Spleen (tissue), 11 donors: ENCODE measurements at regions not wholly inside any gene's neighbourhood (a gene's known extent, or its start where the extent isn't known, plus 50 kb on each side); places are given as distances from the start of the nearest gene placed in this dataset.

Experiments
- DNase-seq: peaks from one replicate; pipeline ENCODE4 v3.0.0-alpha.2; 2020
- H3K27ac ChIP-seq, 8 donors: fragments of 200-600 bp; sonication (generic) in 7 of 8; 1 replicate in 4 of 8; 2 replicates in 4 of 8; pipeline versions ENCODE4 v1.5.0 to v1.8.0; 2016 to 2021; ENCODE audit warnings: inconsistent platforms in 4 of 8, mild to moderate bottlenecking in 4 of 8, moderate library complexity in 1 of 8
- H3K27me3 ChIP-seq, 7 donors: fragments of 200-600 bp; sonication (generic) in 6 of 7; replicated peaks in 1 of 7; 1 replicate in 4 of 7; 2 replicates in 3 of 7; pipeline versions ENCODE4 v1.5.0 to v1.8.0; 2016 to 2021; ENCODE audit warnings: inconsistent platforms in 3 of 7, mild to moderate bottlenecking in 1 of 7
- H3K36me3 ChIP-seq, 6 donors: fragments of 200-600 bp; sonication (generic) in 5 of 6; 1 replicate in 4 of 6; 2 replicates in 2 of 6; pipeline versions ENCODE4 v1.5.0 to v1.8.0; 2016 to 2021; ENCODE audit warnings: inconsistent platforms in 2 of 6
- H3K4me1 ChIP-seq, 6 donors: fragments of 200-600 bp; sonication (generic) in 5 of 6; 1 replicate in 3 of 6; 2 replicates in 3 of 6; pipeline versions ENCODE4 v1.5.0 to v1.8.0; 2016 to 2021; ENCODE audit warnings: inconsistent platforms in 3 of 6
- H3K4me3 ChIP-seq, 8 donors: fragments of 200-600 bp; sonication (generic) in 7 of 8; 1 replicate in 4 of 8; 2 replicates in 4 of 8; pipeline versions ENCODE4 v1.5.0 to v1.8.0; 2016 to 2021; ENCODE audit warnings: inconsistent platforms in 4 of 8, mild to moderate bottlenecking in 4 of 8, moderate library complexity in 2 of 8
- H3K9me3 ChIP-seq, 8 donors: fragments of 200-600 bp; sonication (generic) in 7 of 8; 1 replicate in 4 of 8; 2 replicates in 4 of 8; pipeline versions ENCODE4 v1.5.0 to v1.8.0; 2016 to 2021; ENCODE audit warnings: inconsistent platforms in 4 of 8
- POLR2A ChIP-seq, 3 donors: fragments of 450-650 bp; IDR thresholded peaks; one replicate each; pipeline ENCODE4 v1.5.1; 2017; ENCODE audit warnings: antibody characterized with exemption in 3 of 3, mild to moderate bottlenecking in 1 of 3
- POLR2AphosphoS5 ChIP-seq, 3 donors: sonication (generic); formaldehyde crosslinking; IDR thresholded peaks; one replicate each; pipeline ENCODE4 v1.5.1; 2017; ENCODE audit warnings: antibody characterized with exemption in 3 of 3
- WGBS, 5 donors: extraction: QIAGEN DNeasy Blood & Tissue Kit in 3 of 5; methylation state at CpG; one replicate each; pipeline versions ENCODE4 v1.1.5 to v1.1.7; 2013 to 2018; 5-methylcytosine and 5-hydroxymethylcytosine counted together
- intact Hi-C: fragments of 100-400 bp; cut with DNase I; formaldehyde crosslinking; loops from one replicate; pipeline ENCODE4 v1.15.0; 2023; ENCODE audit warnings: low total_unique reads
- TF ChIP-seq, protein P1 (sequence below), 11 experiments: fragments of 200-600 bp in 7 of 11; fragments of 450-650 bp in 4 of 11; sonication (generic) in 4 of 11; IDR thresholded peaks in 8 of 11; conservative IDR thresholded peaks in 3 of 11; 1 replicate in 7 of 11; 2 replicates in 4 of 11; pipeline versions ENCODE4 v1.4.0 to v1.8.0; 2016 to 2021; ENCODE audit warnings: antibody characterized with exemption in 11 of 11, inconsistent platforms in 4 of 11, mild to moderate bottlenecking in 1 of 11
- donor health status: healthy with polysubstance abuse.
- donor health status: DM: no; HTN: no; CAD: no; lungs with moderate emphysema.
- donor health status: DM: no; HTN: no; CAD: no.
- donor health status: Bipolar disorder and iron deficiency.
- donor health status: healthy.
- donor health status: DM: no; HTN: no; CAD: no.
- donor health status: DM: yes; HTN: yes; CAD: no.

DNA sequence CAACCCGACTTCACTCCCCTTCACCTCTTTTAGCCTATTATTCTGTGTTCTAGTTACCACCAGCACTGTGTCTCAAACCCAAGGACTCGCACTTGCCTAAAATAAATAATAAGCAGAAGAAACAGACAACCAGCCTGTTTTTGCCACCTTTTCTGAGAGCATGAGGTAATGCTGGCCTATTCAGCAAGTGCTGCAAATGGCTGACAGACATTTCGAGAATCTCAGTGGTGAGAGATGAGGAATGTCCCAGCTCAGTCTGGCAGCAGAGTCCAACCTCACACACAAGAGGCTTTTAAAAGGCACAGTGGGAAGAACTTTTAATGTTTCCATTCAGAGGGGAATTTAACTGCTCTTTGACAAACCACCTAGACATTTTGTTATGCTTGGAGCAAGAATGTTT, 143.3 kb upstream of the GMNC start:
- WGBS, 5 donors, result 69 to 87% (median 70%) methylated on average over 3 of the region's 3 CpGs
- intact Hi-C loops, result no loop called here
- H3K27me3 ChIP-seq, result peaks cover 0 to 4% (median 0%) of the 10 kb centered on the region in 7 donors
- H3K4me1 ChIP-seq, result no peaks in the 10 kb centered on the region
- no peak overlapping the region for H3K27ac ChIP-seq
- no peak for DNase-seq
- peaks cover 0 to 9% (median 0%) of the 10 kb centered on the region in 8 donors for H3K9me3 ChIP-seq
- peak overlapping the region in 1 of 8 donors; percentile 9 for H3K4me3 ChIP-seq
- TF ChIP-seq POLR2AphosphoS5 (IDR thresholded peaks at IDR 0.05) (no peak), POLR2A (IDR thresholded peaks at IDR 0.05) (no peak)
- TF ChIP-seq, protein P1, sequence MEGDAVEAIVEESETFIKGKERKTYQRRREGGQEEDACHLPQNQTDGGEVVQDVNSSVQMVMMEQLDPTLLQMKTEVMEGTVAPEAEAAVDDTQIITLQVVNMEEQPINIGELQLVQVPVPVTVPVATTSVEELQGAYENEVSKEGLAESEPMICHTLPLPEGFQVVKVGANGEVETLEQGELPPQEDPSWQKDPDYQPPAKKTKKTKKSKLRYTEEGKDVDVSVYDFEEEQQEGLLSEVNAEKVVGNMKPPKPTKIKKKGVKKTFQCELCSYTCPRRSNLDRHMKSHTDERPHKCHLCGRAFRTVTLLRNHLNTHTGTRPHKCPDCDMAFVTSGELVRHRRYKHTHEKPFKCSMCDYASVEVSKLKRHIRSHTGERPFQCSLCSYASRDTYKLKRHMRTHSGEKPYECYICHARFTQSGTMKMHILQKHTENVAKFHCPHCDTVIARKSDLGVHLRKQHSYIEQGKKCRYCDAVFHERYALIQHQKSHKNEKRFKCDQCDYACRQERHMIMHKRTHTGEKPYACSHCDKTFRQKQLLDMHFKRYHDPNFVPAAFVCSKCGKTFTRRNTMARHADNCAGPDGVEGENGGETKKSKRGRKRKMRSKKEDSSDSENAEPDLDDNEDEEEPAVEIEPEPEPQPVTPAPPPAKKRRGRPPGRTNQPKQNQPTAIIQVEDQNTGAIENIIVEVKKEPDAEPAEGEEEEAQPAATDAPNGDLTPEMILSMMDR (IDR thresholded peaks at IDR 0.05 in 8 of 11, conservative IDR thresholded peaks at IDR 0.05 in 3 of 11), result no peak
- H3K36me3 ChIP-seq, result no peaks in the 10 kb centered on the region

DNA sequence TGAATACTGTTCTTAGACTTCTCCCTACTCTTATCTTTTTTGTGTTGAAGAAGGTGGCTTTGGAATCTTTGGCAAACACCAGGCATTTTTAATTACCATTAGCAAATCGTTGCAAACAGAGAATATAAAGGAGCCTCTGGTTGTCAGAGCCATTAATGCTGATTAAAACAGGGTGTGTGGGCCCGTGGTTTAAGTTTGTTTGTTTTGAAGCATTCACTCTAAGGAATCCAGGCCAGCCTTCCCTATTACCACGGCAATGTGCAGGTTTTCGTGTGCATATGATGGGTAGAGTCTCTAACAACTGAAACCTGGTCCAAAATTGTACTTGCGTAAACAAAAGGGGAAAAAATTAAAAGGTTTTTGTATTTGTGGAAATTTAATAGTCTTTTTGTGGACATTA, 141.2 kb upstream of the GMNC start:
- 69 to 82% (median 71%) methylated on average over 5 of the region's 5 CpGs for WGBS, 5 donors
- Histone ChIP-seq H3K36me3 (no peaks in the 10 kb centered on the region), H3K4me1 (no peaks in the 10 kb centered on the region), H3K27ac (no peak overlapping the region), H3K27me3 (peaks cover 0 to 4% (median 0%) of the 10 kb centered on the region in 7 donors), H3K9me3 (peaks cover 0 to 4% (median 0%) of the 10 kb centered on the region in 8 donors), H3K4me3 (no peak overlapping the region)
- intact Hi-C loops, result no loop called here
- no peak for DNase-seq
- TF ChIP-seq, protein P1 (IDR thresholded peaks at IDR 0.05 in 8 of 11, conservative IDR thresholded peaks at IDR 0.05 in 3 of 11), result no peak
- no peak for TF ChIP-seq POLR2A (IDR thresholded peaks at IDR 0.05)
- TF ChIP-seq POLR2AphosphoS5 (IDR thresholded peaks at IDR 0.05), result no peak

DNA sequence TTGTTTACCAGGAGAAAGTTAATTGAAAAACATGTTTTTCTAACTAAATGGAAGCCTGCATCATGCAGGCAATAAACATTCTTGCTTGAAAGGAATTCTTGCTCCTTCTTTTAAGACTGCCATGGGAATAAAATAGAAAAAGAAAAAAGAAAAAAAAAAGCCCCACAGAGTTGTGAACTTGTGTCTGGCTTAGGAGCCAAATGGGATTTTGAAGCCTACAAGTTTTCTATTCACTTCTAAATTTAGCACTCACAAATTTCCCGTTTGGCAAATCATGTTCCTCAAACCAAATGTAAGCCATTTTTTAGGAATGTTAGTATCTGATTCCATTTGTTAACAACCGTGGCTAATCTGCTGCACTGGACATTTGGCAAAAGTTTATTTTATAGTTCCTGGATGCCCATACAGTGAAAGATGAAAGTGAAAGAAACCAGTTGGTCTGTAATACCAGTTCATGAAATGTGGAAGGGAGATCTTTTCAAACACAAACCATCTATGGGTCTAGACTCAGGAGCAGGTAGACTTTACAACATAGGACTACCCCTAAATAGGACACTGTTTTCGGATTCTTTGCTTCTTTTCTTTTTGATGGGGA, 133.8 kb upstream of the GMNC start:
- H3K4me1 ChIP-seq, result no peaks in the 10 kb centered on the region
- no peak overlapping the region for H3K27ac ChIP-seq
- no peaks in the 10 kb centered on the region for H3K9me3 ChIP-seq
- H3K4me3 ChIP-seq, result no peak overlapping the region
- TF ChIP-seq, protein P1 (IDR thresholded peaks at IDR 0.05 in 8 of 11, conservative IDR thresholded peaks at IDR 0.05 in 3 of 11), result no peak
- TF ChIP-seq POLR2AphosphoS5 (IDR thresholded peaks at IDR 0.05), result no peak
- TF ChIP-seq POLR2A (IDR thresholded peaks at IDR 0.05), result no peak
- H3K27me3 ChIP-seq, result no peaks in the 10 kb centered on the region
- H3K36me3 ChIP-seq, result no peaks in the 10 kb centered on the region
- WGBS, 5 donors, result 38 to 61% (median 49%) methylated on average over 3 of the region's 3 CpGs
- DNase-seq, result no peak
- intact Hi-C loops, result no loop called here

DNA sequence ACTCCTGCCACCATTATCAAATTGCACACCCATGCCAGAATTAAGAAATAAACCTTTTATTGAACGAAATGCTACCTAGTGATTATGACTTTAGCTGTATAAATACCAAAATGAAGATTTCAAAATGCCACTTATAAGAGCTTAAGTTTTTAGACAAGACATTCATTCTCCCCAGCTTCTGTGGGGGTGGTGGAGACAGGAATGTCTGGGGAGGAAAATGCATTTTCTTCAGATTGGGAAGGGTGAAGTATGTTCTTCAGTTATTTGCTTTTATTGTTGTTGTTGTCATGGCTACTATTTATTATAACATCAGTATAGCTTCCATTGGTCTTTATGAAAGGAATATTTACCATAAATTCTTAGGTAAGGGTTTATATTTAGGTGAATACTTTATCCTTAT, 132.7 kb upstream of the GMNC start:
- Histone ChIP-seq H3K36me3 (no peaks in the 10 kb centered on the region), H3K9me3 (no peaks in the 10 kb centered on the region), H3K4me3 (no peak overlapping the region), H3K4me1 (no peaks in the 10 kb centered on the region), H3K27me3 (no peaks in the 10 kb centered on the region), H3K27ac (no peak overlapping the region)
- DNase-seq, result no peak
- intact Hi-C loops, result no loop called here
- TF ChIP-seq, protein P1 (IDR thresholded peaks at IDR 0.05 in 8 of 11, conservative IDR thresholded peaks at IDR 0.05 in 3 of 11), result no peak
- TF ChIP-seq POLR2AphosphoS5 (IDR thresholded peaks at IDR 0.05) (no peak), POLR2A (IDR thresholded peaks at IDR 0.05) (no peak)
- WGBS, 5 donors, result 41 to 60% (median 54%) methylated on average over 1 of the region's 1 CpG
